ENCODE measurements at regions not wholly inside any gene's neighbourhood (a gene's known extent, or its start where the extent isn't known, plus 50 kb on each side); places are given as distances from the start of the nearest gene placed in this dataset.

DNA sequence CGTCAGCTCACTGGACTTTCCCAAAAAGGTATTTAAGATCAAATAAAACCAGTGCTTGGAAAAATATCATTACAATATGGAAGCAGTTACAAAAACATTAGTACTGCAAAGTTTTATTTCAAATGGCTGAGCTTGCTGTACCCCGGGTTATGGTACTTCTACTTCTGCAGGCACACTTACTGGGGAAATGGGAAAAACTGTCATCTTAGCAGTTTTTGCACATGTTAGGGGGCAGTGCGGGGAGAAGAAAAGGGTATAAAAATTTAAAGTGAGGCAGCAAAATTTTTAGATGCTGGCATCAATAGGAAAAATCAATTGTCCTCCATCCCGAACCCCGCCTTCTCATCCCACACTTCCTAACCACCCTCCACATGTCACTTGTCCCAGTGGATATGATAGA is 133.4 kb downstream of the ATG4C start:
- DNase-seq (ENCODE audit: low spot score) = no peak

DNA sequence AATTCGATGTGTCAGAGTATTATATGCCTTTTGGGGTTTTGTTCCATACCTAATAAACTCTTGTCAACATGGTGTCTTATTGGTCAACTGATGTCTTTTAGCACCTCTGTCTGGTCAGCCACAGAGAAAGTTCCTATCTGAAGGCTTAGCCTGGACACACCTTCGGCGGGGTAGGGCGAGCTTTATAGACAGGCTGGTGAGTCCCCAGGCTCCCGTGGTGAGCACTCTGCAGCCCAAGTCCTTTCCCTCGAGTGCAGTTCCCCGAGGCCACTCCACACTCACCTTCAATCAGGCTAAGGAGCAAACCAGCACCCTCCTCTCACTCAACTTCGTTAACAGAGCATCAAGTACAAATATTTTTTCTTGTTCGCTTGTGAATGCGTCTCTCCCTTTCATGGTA is 133.9 kb downstream of the ATG4C start:
- no peak for DNase-seq (ENCODE audit: low spot score)

DNA sequence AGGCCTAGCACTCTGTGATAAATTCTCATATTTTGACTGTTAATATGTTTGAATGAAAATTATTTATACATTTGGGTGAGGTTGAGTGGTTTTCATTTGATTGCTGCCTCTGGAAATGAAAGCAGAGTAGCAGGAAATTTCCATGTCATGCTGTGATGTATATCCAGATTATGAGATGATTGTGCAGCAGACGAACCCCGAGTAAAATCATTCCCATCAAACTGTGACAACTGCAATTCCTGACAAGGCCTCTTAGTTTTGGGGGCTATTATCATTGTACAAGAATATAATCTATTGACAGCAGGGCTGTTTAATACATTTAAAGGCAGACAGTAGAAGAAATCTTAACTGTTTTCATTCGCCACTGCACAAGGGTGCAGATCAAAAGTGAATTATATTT is 134.8 kb downstream of the ATG4C start:
- no peak for DNase-seq (ENCODE audit: low spot score)

DNA sequence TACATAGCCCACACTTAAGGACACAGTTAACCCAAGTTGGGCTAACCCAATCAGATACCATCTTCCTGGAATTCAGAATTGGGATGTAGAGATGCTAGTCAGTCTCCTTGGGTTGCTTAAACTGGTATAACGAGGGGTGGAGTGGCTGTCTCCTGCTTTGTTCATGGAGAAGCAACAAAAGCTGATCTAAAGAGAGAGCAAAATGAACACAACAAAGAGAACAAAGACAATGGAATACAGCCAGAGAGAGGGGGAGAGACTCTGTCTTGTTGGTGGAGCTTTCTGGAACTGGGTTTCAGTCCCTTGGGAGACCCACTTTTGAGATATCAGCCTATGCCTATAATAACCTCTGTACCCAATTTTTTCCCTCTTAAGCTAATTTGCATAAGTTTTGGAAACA is 138.1 kb downstream of the ATG4C start:
- DNase-seq (ENCODE audit: low spot score) = no peak

DNA sequence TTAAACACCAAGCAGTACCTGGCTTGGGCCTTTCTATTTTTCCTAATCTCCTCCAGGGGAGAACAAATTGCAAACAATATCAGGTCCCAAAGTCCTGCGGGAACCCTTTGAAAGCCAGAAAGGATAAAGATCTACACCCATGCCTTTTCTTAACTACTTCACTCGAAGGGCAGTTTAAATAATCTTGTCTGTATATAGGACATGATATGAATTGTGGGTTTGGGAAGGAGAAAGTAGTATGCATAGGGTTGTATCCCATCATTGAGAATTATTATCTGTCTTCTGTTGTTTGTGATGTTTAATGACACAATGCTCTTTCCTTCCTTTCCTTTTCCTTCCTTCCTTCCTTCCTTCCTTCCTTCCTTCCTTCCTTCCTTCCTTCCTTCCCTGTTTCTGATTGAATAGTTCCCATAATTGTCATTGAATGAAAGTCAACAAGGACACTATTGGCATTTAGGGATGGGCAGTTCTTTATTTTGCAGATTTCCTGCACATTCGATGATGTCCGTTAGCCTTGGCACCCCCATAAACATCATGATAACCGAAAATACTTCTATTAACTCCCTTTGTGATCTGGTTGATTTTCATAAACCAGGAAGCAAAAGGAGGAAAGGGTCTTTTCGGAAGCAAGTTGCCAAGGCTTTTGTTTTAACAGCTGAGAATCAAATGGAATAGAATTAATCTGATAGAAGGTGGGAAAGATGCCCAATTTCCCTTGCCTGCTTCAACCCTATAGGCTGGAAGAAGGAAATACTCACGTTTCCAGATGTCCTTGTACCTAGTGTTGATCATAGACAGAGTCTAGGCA is 141.3 kb downstream of the ATG4C start:
- DNase-seq (ENCODE audit: low spot score) = no peak

DNA sequence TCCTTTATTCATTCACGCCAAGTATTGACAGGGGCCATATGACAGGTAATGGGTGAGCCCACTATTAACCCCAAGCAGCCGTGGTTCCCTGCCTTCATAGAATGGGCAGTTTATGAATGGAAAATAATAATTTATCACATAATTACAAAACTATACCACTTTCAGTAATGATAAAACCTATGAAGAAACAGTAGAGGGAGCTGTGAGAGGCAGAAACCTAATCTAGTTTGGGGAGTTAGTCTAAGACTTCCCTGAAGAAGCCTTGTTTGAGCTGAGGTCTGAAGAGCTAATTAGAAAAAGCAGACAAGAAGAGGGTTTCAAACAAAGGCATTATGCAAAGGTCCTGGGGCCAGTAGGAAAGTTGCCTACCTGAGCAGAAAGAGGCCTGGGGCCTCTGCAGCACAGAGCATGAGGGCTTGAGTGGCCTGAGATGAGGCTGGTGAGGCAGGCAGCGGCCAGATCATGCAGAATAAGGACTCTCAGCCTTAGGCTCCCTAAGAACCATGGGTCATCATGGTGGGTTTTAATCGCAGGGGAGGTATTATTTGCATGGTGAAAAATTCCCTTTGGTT is 142.8 kb downstream of the ATG4C start:
- DNase-seq (ENCODE audit: low spot score) = no peak

DNA sequence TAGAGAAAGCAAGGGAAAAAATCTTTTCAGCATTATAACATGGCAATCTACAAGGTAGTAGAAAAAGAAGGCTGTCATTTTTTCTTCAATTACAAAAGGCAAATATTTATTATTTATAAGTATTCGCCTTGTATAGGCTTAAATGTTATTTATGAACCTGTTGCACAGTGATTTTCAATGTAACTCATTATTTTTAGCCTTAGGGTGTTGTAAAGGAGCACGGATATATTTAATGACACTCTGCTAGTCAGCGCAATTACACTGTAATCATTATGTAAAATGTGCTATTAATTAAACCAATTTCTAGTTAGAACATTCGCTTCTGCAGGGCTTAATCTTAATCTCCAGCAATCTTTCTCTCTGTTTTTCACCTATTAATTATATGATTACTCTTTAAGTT is 145.0 kb downstream of the ATG4C start:
- no peak for DNase-seq (ENCODE audit: low spot score)

DNA sequence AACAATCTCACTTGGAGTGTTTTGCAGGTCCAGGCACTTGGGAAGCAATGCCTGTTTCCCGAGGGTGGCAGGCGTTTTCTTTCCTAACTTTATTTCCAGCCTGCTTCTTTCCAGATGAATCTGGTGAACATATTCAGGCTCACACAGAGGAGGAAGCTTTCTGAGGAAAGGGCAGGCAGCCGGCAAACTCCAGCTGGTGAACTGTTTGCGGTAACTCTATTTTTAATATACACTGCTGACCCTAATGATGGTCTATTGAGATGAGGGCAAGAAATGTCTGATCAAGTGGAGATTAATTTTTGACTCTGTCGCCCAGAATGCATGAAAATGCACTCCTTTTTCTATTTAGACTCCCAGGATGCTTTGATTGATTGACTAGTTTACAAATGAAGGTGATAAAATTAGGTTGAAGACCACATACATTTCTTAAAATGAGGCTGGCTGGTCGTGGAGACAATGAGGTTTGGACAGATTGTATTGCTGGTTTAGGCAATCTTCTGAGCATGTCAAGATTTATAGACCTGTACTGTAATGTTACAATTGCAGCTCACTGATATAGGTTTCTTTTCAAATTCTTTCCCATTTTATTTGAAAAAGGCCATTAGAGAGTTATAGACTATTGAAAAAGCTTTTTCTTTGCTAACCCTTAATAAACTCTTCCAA is 153.8 kb downstream of the ATG4C start:
- DNase-seq (ENCODE audit: low spot score) = no peak

DNA sequence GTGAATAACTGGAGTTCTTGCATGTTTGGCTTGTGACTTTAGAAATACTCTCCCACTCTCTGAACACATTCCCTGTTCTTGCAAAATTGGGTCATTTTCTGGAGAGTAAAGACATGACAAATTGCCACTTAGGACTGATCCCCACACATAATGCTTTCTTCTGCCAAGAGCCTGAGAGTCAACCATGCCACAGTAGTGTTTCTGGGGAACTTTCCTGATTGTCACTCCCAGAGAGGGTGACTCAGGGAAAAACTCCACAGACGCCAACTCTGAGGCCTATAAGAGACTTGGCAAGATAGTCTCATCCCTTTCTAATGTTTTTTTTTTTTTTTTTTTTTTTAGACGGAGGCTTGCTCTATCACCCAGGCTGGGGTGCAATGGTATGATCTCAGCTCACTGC is 157.8 kb downstream of the ATG4C start:
- DNase-seq (ENCODE audit: low spot score) = no peak

DNA sequence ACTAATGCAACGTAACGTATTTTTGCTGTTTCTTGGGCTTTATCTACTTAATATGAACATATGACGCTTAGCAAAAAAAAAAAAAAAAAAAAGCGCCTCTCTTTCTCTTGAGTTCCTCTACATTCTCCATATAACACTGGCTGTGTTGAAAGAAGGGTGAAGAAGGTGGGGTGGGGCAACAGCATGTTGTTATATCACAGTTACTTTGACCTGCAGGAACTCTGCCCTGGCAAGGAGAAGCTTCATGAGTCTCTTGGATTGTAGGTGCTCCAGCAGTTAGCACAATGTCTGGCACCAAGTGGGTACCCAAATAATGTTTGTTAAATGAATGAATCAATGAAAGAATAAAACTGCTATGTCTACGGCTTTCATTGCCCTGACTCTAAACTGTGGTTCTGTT is 162.6 kb downstream of the ATG4C start:
- no peak for DNase-seq (ENCODE audit: low spot score)

DNA sequence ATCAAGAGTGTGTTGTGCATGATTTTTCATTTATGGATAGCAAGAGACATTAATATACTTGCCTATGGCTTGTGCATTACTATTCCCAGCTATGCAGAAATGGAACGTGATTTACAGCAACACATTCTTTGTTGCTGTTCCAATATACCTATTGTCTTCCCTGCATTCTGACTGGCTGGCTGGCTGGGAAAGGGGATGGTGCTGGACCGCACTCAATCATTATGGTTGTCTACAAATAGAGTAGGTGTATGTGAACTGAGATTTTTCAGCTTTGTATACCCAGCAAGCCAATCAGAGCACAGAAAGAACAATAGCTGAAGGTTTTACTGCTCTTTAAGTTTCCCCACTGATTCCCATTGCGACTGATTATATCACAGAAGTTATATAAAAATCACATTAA is 167.5 kb downstream of the ATG4C start:
- no peak for DNase-seq (ENCODE audit: low spot score)

DNA sequence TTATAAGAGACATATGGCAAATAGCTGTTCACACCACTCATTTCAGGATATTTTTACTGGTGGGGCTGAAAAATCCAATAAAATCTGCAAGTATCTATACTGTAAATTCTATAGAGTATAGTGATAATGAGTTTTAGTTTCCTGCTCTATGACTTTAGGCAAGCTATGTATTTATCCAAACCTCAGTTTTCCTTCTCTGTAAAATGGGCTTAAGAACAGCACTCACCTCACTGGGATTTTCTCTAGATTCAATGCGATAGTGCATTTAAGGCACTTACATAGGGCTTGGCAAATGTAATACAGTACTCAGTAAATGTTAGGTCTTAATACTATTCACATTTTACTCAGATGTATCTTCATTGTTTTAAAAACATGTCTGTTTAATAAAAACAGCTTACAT is 168.7 kb downstream of the ATG4C start:
- no peak for DNase-seq (ENCODE audit: low spot score)

DNA sequence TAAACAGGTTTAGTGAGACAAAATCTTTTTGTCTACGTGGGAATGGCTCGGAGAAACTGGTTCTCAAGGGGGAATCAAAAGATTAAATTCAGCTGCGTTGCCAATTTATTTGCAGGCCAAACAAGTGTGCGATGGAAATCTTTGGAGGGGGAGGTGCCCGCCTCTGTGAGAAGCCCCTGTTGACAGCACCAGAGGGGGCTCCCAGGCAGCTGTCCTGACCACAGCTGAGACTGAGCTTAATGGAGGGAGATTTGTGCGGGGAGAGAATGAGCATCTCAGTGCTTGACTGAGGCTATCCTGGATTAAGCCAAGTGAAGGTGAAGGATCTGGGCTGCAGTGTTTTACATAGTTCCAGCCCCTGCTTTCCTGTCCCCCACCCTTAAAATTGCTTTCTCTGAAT is 169.7 kb downstream of the ATG4C start:
- DNase-seq (ENCODE audit: low spot score) = no peak

DNA sequence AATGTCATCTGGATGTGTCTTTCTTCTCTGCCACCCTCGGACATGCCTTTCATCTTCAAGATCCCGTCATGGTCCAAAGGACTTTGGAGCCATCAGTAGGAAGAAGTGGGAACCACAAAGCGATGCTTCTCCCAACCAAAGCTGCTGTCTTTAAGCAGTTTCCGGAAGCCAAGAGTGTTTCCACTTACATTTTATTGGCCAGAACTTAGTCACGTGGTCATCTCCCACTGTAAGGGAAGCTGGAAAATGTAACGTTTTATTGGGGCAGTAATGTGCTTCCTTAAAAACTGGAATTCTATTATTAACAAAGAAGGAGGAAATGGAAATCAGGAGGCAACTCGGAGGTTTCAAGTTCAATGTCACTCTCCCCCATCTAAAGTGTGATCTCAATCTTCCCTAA is 170.8 kb downstream of the ATG4C start:
- DNase-seq (ENCODE audit: low spot score) = no peak

DNA sequence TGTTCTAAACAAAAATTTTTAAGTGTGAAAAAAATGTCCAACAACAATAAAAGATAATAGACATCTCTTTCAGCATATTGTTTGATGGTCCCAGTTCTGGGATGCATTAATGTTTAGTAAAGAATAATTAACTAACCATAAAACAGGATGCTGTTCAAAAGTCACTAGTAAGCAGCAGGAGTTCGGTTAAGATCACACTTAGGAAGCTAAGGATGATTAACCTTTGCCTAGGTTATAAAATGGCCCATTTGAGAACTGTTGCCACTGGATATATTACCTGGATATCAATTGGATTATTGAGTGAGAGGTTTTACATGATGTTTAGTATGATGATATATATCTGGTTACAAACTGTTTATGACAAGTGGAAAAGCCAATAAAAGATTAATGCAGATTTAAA is 171.7 kb downstream of the ATG4C start:
- DNase-seq (ENCODE audit: low spot score) = no peak

DNA sequence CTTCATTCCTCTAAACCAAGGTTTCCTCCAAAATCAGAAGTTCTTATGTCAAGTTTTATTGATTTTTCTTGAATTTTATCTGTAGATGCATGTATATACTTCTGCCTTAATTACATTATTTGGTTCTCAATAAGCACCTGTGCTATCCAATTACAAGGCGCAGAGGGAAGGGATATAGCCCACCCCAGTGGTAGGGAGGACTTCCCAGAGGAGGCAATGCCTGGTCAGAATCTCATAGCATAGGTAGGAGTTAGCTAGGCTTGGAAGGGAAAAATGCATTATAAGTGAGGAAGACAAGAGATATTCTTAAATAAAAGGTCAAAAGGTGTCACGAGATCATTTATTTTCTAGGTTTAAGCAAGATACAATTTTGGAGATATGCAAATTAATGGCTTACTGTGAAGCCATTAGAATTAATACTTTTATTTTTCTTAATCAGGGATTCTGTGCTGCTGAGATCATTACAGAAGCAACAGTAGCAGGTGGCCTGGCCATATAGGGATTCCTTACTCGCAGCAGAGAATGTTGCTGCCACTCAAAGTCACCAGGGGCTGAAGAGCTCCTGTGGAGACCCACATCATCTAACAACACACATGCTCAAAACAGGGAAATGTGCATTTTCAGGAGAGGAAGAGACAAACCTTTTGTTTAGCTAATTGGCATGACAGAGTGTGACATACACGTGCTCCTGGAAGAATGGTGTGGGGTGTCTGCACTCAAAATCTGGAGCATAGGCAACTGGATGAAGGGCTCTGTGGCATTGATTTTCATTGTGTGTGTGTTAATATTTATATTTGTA is 178.3 kb downstream of the ATG4C start:
- no peak for DNase-seq (ENCODE audit: low spot score)

DNA sequence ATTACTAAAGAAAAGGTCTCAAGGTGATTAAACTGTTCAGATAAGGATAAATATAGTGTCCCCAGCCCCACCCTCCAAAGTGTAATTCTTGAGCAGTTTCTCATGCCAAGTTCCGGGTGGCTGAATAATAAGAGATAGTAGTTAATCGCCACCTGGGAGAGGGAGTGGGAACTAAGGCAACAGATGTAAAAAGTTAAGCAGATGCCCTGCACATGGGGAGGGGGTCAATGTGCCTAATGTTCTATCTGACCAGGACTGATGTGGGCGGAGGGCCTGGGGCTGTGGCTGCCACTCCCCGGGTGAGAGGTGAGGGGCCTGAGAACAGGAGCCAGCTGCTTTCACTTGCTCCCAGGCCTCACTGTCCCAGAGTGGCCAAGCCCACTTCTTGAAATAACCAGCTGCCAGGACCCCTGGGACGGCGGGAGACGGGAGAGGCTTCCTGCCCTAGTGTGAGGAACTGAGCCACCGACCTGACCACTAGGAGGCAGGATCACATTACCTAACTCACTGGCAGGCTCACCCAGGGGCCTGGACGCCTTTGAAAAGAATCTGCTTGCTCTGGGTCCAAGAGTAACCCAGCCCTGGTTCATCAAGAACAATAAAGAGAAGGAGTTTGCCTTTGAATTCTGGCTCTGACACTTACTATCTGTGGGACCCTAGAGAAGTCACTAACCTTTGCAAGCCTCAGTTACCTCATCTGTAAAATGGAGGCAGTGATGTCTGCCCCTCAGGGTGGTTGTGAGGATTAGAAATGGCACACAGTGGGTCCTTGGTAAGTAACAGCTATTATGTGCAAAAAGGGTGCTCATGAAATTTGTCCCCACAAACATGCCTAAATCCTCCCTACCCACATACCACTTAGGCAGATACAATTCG is 179.2 kb downstream of the ATG4C start:
- peak; percentile 12 for DNase-seq (ENCODE audit: low spot score)

DNA sequence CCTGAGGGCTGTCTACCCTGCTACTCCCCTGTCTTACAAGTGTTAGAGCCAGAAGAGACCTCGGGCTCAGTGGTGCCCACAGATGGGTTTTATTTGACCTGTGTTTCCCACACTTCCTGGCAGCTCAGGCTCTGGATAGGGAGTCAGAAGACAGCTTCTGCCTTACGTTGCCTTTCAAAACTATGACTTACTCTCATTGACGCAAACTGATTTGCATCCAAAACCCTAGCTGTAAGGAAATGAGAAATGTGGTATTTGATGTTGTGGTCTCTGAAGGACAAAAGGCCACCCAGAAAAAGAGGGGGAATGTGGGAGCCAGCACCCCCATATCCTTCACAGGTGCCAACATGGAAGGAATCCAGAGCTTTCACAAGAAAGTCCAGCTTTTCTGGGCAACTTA is 180.2 kb downstream of the ATG4C start:
- no peak for DNase-seq (ENCODE audit: low spot score)

DNA sequence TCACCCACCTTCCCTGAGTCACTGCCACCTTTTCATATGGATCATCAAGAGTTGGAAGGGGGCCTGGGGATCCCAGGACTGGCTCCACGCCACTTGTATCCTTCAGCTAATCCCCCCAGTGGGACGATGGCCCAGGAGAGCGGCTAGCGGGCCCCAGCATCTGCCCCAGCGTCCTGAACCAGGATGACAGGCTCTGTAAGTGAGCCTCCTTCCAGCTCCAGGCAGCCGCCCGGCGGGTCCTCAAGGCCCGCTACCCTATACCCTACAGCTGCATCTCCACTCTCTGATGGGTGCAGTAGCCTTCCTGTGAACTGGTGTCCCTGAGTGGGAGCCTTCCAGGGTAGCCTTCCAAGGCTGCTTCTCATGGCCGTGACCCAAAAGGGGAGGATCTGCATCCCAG is 183.1 kb downstream of the ATG4C start:
- DNase-seq (ENCODE audit: low spot score) = no peak

DNA sequence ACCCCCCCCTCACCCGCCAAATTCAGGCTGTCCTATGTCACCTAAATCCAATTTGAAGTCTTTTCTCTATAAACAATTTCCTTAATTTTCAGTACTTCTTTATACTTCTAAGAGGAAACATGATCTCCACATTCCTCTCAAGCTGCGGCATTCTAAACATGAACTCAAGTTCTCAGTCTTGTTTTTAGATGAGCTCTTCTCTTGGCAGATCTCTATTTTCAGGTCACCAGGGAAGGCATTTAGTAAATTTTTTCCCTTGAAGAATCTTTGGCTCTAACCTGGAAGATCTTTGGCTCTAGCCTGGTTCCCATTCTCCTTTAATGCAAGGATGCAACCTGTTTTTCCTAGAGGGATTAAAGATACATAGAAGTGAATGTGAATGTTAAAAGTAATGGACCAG is 193.4 kb downstream of the ATG4C start:
- DNase-seq (ENCODE audit: low spot score) = no peak

DNA sequence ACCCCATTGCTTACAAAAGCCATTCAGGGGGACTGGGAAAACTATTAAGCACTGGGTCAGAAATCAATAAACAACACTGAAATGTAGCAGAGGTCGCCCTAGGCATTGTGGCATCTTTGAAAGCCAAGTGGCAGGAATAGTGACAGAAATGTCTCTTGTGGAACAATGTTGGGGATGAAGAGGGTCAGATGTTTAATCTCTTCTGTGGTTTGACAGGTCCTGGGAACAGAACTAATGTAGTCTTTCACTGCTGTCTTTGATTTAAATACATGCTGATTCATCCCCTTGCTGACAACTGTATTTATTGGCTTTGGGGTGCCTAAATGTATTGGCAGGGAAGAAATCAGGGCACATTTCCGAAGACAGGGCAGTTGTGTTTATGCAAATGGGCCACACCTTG is 194.8 kb downstream of the ATG4C start:
- no peak for DNase-seq (ENCODE audit: low spot score)

DNA sequence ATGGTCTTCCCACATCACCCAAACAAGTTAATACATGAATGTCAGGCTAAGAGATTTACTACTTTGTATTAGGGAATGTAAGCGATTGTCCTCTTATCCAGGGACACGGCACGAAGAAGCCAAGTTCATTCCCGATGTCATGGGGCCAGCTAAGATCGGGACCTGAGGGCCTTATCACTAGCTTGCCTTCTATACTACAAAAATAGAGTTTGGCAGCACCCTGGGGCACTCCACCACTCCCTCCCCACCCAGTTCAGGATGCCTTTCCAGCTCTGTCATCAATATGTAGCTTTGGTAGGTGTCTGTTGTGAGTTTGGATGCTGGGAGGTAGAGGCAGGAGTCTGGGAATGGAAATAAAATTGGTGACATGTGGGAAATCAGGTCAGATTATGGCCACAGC is 197.5 kb downstream of the ATG4C start:
- DNase-seq (ENCODE audit: low spot score) = no peak

Data from kidney capillary endothelial cell (primary cell).